ENCODE measurements at regions not wholly inside any gene's neighbourhood (a gene's known extent, or its start where the extent isn't known, plus 50 kb on each side); places are given as distances from the start of the nearest gene placed in this dataset.

GRCh38 chr2:7237466-7237865 lies 320.3 kb downstream of the RNF144A start:
- no peak for TF ChIP-seq CTCF (IDR thresholded peaks at IDR 0.05)
- Histone ChIP-seq H3K27me3 (no peaks in the 10 kb centered on the region), H3K36me3 (no peaks in the 10 kb centered on the region), H3K27ac (no peak overlapping the region), H3K4me1 (ENCODE audit: control insufficient read depth in 1 of 2, insufficient read depth in 1 of 2, low read depth in 1 of 2, low read length in 1 of 2) (no peaks in the 10 kb centered on the region), H3K4me3 (ENCODE audit: low read depth in 1 of 2, low read length in 1 of 2) (no peak overlapping the region), H3K9me3 (no peaks in the 10 kb centered on the region)

DNA sequence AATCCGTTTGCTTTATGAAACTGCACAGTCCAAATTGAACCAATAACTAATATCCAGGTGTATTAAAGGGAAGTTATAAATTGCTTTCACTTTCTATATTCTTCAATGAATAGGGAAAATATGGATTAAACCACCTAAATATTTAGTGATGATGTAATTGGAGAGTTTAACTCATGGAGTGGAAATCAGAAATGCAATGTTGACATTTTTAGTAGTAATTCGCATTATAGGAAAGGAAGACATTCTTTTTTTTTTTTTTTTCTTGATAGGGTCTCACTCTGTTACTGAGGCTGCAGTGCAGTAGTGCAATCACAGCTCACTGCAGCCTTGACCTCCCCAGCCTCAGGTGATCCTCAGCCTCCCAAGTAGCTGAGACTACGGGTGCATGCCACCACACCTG lies 321.9 kb downstream of the RNF144A start:
- no peak overlapping the region for H3K27ac ChIP-seq
- H3K9me3 ChIP-seq = no peaks in the 10 kb centered on the region
- peaks cover 12 to 13% of the 10 kb centered on the region in 2 experiments for H3K4me1 ChIP-seq (ENCODE audit: control insufficient read depth in 1 of 2, insufficient read depth in 1 of 2, low read depth in 1 of 2, low read length in 1 of 2)
- H3K27me3 ChIP-seq = no peaks in the 10 kb centered on the region
- H3K36me3 ChIP-seq = no peaks in the 10 kb centered on the region
- TF ChIP-seq CTCF (IDR thresholded peaks at IDR 0.05) = no peak
- H3K4me3 ChIP-seq (ENCODE audit: low read depth in 1 of 2, low read length in 1 of 2) = no peak overlapping the region

GRCh38 chr2:7241041-7241745 lies 324.0 kb downstream of the RNF144A start:
- no peak overlapping the region for H3K4me3 ChIP-seq (ENCODE audit: low read depth in 1 of 2, low read length in 1 of 2)
- H3K4me1 ChIP-seq (ENCODE audit: control insufficient read depth in 1 of 2, insufficient read depth in 1 of 2, low read depth in 1 of 2, low read length in 1 of 2) = peaks cover 12 to 13% of the 10 kb centered on the region in 2 experiments

GRCh38 chr2:7242189-7242867 lies 325.1 kb downstream of the RNF144A start:
- no peak overlapping the region for H3K4me3 ChIP-seq (ENCODE audit: low read depth in 1 of 2, low read length in 1 of 2)
- H3K9me3 ChIP-seq = no peaks in the 10 kb centered on the region
- no peaks in the 10 kb centered on the region for H3K36me3 ChIP-seq
- TF ChIP-seq CTCF (IDR thresholded peaks at IDR 0.05) = no peak
- peaks cover 12 to 13% of the 10 kb centered on the region in 2 experiments for H3K4me1 ChIP-seq (ENCODE audit: control insufficient read depth in 1 of 2, insufficient read depth in 1 of 2, low read depth in 1 of 2, low read length in 1 of 2)
- no peaks in the 10 kb centered on the region for H3K27me3 ChIP-seq
- no peak overlapping the region for H3K27ac ChIP-seq

More at GRCh38 chr2:7241041-7241745, 324.0 kb downstream of the RNF144A start:
- Histone ChIP-seq H3K9me3 (no peaks in the 10 kb centered on the region), H3K27ac (no peak overlapping the region), H3K36me3 (no peaks in the 10 kb centered on the region), H3K27me3 (no peaks in the 10 kb centered on the region)
- no peak for TF ChIP-seq CTCF (IDR thresholded peaks at IDR 0.05)

DNA sequence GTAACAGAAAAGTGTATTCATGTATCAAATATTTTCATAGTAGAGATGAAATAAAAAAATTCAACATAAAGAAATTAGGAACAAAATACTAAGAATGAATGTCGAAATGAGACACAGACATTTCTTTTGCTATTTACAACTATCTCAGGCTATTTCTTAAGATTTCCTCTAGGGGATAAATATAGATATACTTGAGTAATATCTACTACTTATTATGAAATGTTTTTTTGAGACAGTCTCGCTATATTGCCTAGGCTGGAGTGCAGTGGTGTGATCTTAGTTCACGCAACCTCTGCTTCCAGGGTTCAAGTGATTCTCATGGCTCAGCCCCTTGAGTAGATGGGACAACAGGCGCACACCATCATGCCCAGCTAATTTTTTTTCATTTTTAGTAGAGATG lies 326.1 kb downstream of the RNF144A start:
- Histone ChIP-seq H3K9me3 (no peaks in the 10 kb centered on the region), H3K27me3 (no peaks in the 10 kb centered on the region), H3K4me1 (ENCODE audit: control insufficient read depth in 1 of 2, insufficient read depth in 1 of 2, low read depth in 1 of 2, low read length in 1 of 2) (peaks cover 12 to 13% of the 10 kb centered on the region in 2 experiments), H3K36me3 (no peaks in the 10 kb centered on the region), H3K4me3 (ENCODE audit: low read depth in 1 of 2, low read length in 1 of 2) (no peak overlapping the region), H3K27ac (no peak overlapping the region)
- no peak for TF ChIP-seq CTCF (IDR thresholded peaks at IDR 0.05)
